Lower lobe of right lung (tissue), 2 donors: ENCODE measurements at regions not wholly inside any gene's neighbourhood (a gene's known extent, or its start where the extent isn't known, plus 50 kb on each side); places are given as distances from the start of the nearest gene placed in this dataset.
A peak's percentile ranks its signal among the peaks of the same experiment; 100 is the strongest.

Experiments
- ATAC-seq, 2 donors: fragments of 200-7000 bp; cut with Tn5 transposase; one replicate each; pipeline ENCODE4 v1.9.1; 2020 to 2022; ENCODE audit warnings: mild to moderate bottlenecking in 2 of 2, moderate library complexity in 2 of 2
- DNase-seq: peaks from one replicate; pipeline ENCODE4 v3.0.0-alpha.2; 2020
- H3K27ac ChIP-seq: fragments of 200-600 bp; one replicate; pipeline ENCODE4 v1.8.0; 2022
- H3K27me3 ChIP-seq: fragments of 200-600 bp; one replicate; pipeline ENCODE4 v1.8.0; 2022; ENCODE audit warnings: low read depth
- H3K36me3 ChIP-seq: fragments of 200-600 bp; one replicate; pipeline ENCODE4 v1.8.0; 2022; ENCODE audit warnings: mild to moderate bottlenecking
- H3K4me1 ChIP-seq: fragments of 200-600 bp; one replicate; pipeline ENCODE4 v1.8.0; 2022
- H3K4me3 ChIP-seq: fragments of 200-600 bp; one replicate; pipeline ENCODE4 v1.8.0; 2022; ENCODE audit warnings: mild to moderate bottlenecking
- H3K9me3 ChIP-seq: fragments of 200-600 bp; one replicate; pipeline ENCODE4 v1.8.0; 2022
- intact Hi-C: fragments of 100-400 bp; cut with DNase I; formaldehyde crosslinking; loops from one replicate; pipeline ENCODE4 v1.11.0; 2022
- TF ChIP-seq, protein P1 (sequence below): fragments of 200-600 bp; IDR thresholded peaks from one replicate; pipeline ENCODE4 v1.8.0; 2022; ENCODE audit warnings: antibody characterized with exemption, mild to moderate bottlenecking
- donor health status: DM: no; HTN: yes; CAD: no; lungs with severe emphysema.

DNA sequence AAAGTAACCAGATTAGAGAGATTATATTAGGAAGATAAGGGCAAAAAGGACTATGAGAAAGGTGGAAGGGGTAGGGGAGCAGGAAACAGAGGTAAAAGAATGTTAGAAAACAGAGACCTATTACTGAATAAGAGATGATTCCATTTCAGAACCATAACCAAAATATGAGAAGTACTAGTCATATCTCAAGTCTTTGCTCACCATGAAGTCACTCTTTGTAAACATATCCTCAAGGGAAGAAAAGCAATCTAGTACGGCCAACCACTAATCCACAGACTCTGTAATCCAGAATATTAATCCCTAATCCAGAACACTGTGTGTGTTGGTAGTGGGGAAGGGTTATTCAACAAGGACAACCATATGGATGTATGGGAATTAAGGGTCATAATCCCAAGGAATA lies 92.0 kb downstream of the CDCA7 start:
- no peaks in the 10 kb centered on the region for H3K27me3 ChIP-seq
- H3K4me1 ChIP-seq = no peaks in the 10 kb centered on the region
- no peaks in the 10 kb centered on the region for H3K36me3 ChIP-seq
- no peak overlapping the region for H3K27ac ChIP-seq
- no peak overlapping the region for H3K4me3 ChIP-seq
- DNase-seq (no peak), ATAC-seq (no peak)
- TF ChIP-seq, protein P1, sequence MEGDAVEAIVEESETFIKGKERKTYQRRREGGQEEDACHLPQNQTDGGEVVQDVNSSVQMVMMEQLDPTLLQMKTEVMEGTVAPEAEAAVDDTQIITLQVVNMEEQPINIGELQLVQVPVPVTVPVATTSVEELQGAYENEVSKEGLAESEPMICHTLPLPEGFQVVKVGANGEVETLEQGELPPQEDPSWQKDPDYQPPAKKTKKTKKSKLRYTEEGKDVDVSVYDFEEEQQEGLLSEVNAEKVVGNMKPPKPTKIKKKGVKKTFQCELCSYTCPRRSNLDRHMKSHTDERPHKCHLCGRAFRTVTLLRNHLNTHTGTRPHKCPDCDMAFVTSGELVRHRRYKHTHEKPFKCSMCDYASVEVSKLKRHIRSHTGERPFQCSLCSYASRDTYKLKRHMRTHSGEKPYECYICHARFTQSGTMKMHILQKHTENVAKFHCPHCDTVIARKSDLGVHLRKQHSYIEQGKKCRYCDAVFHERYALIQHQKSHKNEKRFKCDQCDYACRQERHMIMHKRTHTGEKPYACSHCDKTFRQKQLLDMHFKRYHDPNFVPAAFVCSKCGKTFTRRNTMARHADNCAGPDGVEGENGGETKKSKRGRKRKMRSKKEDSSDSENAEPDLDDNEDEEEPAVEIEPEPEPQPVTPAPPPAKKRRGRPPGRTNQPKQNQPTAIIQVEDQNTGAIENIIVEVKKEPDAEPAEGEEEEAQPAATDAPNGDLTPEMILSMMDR = no peak
- intact Hi-C loops = no loop called here
- no peaks in the 10 kb centered on the region for H3K9me3 ChIP-seq

DNA sequence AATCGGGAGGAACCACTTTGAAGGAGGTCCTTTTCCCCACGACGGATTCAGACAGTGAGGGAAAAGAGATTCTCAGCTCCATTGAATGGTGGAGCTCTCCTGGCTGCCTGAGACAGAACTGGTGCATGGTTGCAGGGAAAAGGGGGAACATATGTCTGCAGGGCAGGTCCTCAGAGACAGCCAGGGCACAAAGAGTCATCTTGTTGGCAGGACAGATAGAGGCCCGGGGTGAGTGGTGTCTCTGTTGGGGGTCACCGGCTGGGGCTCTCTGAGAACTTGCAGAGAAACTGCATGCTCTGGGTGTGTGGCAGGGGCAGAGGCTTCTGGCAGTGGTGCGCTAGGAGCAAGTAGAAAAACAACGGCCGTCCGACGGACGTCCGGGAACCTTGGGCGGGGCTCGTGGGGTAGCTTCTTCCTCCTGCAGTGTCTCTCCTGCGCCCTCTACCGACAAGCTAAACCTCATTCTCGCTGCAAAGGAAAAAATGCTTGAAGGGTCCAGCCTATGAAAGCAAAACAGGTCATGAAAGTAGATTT lies 94.3 kb downstream of the CDCA7 start:
- no peak overlapping the region for H3K27ac ChIP-seq
- H3K9me3 ChIP-seq = no peaks in the 10 kb centered on the region
- TF ChIP-seq, protein P1 = peak; percentile 66
- intact Hi-C loops = no loop called here
- H3K36me3 ChIP-seq = no peaks in the 10 kb centered on the region
- H3K4me1 ChIP-seq = no peaks in the 10 kb centered on the region
- no peaks in the 10 kb centered on the region for H3K27me3 ChIP-seq
- DNase-seq = peak; percentile 73
- ATAC-seq = peak; percentile 80 to 81
- H3K4me3 ChIP-seq = peak overlapping the region; percentile 32

DNA sequence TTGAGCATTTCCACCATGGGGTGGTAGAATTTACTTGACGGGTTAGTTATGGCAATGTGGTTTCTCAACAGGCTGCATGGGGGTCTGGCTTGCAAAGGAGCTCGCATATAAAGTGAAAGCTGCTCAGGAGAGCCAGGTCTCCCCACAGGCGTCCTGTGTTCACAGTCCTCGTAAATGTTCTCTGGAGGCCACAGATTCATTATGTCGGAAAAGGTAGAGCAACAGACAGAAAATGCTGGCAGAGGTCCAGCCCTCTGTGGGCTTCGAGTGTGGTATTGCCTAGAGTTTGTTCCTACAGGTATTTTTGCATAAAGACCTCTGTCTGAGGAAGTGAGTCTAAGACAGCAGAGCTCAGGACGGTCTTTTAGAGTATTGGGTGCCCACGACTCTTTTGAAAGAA lies 96.4 kb downstream of the CDCA7 start:
- Histone ChIP-seq H3K9me3 (no peaks in the 10 kb centered on the region), H3K4me3 (no peak overlapping the region), H3K36me3 (no peaks in the 10 kb centered on the region), H3K4me1 (no peaks in the 10 kb centered on the region), H3K27me3 (no peaks in the 10 kb centered on the region), H3K27ac (no peak overlapping the region)
- intact Hi-C loops = no loop called here
- DNase-seq (no peak), ATAC-seq (no peak)
- TF ChIP-seq, protein P1 = no peak

DNA sequence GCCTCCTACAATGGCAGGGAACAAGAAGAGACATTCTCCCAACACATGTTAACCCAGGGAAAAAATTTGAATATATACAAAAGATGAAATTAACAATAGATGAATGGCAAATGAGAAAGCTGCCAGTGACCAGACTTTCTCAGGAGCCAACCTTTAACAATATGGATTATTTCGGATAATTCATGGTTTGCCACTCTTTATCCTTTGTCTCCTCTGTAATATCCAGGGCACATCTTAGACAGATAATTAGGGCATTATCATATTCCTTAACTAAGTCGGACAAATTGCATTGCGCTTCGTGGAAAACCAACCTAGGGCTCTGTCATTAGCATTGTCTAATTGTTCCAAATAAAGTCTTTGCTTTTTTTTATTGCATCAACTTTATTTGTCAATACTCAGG lies 97.3 kb downstream of the CDCA7 start:
- Histone ChIP-seq H3K4me3 (no peak overlapping the region), H3K36me3 (no peaks in the 10 kb centered on the region), H3K27me3 (no peaks in the 10 kb centered on the region), H3K9me3 (no peaks in the 10 kb centered on the region), H3K27ac (no peak overlapping the region), H3K4me1 (no peaks in the 10 kb centered on the region)
- ATAC-seq (no peak), DNase-seq (no peak)
- intact Hi-C loops = no loop called here
- TF ChIP-seq, protein P1 = no peak

DNA sequence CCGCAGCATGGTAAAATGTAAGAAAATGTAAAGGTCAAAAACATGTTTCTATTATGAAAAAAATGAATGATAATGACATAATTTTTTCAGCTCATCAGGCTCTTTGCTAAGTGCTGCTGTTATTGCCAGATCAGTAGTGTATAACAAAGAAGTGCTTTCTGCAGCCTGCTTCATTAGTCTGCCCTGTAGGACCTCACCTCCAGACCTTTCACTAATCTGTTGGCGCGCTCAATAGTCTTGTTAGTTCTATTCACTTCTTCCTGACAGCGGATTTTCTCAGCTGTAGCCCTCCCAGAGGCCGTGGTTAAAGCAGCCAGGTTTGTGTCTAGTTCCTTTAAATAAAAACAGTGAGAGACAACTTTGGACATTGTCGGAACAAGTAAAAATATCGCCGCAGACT lies 97.7 kb downstream of the CDCA7 start:
- H3K4me1 ChIP-seq = no peaks in the 10 kb centered on the region
- intact Hi-C loops = no loop called here
- H3K27ac ChIP-seq = no peak overlapping the region
- no peaks in the 10 kb centered on the region for H3K36me3 ChIP-seq
- no peak for ATAC-seq
- no peaks in the 10 kb centered on the region for H3K27me3 ChIP-seq
- H3K9me3 ChIP-seq = no peaks in the 10 kb centered on the region
- H3K4me3 ChIP-seq = no peak overlapping the region
- DNase-seq = no peak
- TF ChIP-seq, protein P1 = no peak

DNA sequence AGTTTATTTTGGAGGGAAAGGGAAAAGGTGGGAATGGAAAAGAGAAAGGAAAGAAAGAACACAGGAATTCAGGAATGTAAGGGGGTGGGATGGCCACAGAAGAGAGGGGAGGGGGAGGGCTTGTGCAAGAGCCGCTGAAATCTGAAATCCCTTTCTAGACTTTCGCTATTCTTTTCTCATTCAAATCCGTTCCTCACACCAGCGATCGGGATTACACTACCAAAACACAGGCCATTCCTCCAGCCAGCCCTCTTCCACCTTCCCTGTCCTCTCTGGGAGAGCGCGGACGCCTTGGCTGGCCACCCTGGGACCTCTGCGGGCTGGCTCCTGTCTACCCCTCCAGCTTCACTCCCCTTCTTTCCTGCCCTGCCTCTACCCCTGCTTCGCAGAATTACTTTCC lies 102.3 kb downstream of the CDCA7 start:
- DNase-seq = no peak
- peaks cover 7% of the 10 kb centered on the region for H3K4me1 ChIP-seq
- no peaks in the 10 kb centered on the region for H3K36me3 ChIP-seq
- H3K4me3 ChIP-seq = no peak overlapping the region
- intact Hi-C loops = no loop called here
- H3K27me3 ChIP-seq = no peaks in the 10 kb centered on the region
- no peaks in the 10 kb centered on the region for H3K9me3 ChIP-seq
- no peak overlapping the region for H3K27ac ChIP-seq
- TF ChIP-seq, protein P1 = no peak
- no peak for ATAC-seq
